GM18867 (cell line): ENCODE measurements at regions not wholly inside any gene's neighbourhood (a gene's known extent, or its start where the extent isn't known, plus 50 kb on each side); places are given as distances from the start of the nearest gene placed in this dataset.
"Not testable (repeated sequence)": the region's sequence is repeated elsewhere in the genome, so short reads cannot be mapped to it uniquely, and the experiment has no call there.

Experiments
- ATAC-seq: cut with Tn5 transposase; IDR thresholded peaks from one replicate; pipeline ENCODE4 v1.9.1; 2021; ENCODE audit warnings: mild to moderate bottlenecking, moderate library complexity; ENCODE audit not compliant: unreplicated experiment

DNA sequence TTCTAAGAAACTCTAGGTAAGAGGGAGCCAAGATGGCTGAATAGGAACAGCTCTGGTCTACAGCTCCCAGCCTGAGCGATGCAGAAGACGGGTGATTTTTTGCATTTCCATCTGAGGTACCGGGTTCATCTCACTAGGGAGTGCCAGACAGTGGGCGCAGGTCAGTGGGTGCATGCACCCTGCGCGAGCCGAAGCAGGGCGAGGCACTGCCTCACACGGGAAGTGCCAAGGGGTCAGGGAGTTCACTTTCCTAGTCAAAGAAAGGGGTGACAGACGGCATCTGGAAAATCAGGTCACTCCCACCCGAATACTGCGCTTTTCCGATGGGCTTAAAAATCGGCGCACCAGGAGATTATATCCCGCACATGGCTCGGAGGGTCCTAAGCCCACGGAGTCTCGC, 1796.7 kb upstream of the PCDH10 start:
- ATAC-seq: not testable (repeated sequence)

DNA sequence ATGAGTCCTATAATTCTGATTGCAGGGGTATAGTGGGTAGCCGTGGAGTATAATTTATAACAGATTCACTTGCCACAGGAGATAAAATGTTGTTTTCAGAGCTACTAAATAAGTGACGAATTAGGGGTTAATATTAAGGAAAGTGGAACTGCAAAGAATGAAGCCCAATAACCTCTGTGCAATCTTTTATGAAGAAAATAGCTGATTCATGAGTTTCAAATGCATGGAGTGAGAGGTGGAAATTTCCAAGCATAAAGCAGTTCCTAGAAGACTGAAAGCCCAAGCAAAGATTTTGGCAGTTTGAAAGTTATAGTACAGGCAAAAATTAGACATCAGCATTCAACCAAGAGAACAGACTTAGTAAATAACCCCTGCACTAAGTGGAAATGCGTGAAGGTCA, 1782.4 kb upstream of the PCDH10 start:
- no peak for ATAC-seq

DNA sequence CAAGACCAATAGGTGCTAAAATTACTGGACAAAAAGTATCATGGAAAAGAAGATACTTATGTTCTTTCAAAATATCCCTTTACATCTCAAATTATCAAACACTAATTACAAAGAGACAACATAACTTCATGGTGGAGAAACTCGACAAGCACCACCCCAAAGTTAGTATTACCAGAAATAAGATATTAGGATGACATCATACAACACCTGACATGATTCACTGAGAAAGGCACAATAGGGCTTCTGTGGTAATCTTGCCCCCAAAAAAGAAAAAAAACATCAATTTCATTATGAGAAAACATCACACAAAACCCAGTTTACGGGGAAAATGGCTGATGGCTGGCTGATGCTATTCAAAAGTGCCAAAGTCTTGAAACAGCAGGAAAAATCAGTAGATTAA, 1781.7 kb upstream of the PCDH10 start:
- no peak for ATAC-seq

DNA sequence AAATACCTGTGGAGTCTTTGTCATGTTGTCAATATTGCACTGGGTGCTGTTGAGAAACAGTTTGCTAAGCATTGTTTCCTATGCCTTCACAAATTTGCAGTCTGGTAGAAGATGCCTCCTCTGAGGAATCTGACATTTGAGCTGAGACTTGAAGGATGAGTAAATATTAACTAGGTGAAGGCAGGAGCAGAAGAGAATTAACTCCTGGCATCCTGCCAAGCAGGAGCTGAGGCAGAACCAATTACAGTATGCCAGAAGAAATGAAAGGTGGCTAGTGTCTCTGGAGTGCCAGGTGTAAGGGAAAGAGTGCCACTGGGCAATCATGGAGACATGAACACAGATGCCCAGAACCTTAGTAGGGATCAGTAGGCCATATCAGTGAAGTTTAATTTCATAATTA, 1778.2 kb upstream of the PCDH10 start:
- no peak for ATAC-seq

DNA sequence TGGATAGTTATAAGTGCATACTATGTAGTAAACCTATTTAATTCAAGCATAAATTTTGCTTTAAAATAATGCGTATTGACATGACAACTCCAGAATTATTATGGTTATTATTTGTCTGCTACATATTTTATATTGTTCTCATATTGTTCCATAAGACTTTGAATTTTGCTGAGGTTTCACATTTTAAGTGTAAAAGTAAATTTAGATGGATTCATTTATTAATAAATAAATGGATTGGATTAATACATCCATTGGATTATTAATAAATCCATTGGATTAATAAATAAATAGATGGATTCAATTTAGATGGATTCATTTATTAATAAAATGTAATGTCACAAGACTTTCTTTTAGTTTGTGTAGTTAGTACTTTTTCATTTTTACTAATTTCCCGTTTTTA, 1768.0 kb upstream of the PCDH10 start:
- no peak for ATAC-seq

DNA sequence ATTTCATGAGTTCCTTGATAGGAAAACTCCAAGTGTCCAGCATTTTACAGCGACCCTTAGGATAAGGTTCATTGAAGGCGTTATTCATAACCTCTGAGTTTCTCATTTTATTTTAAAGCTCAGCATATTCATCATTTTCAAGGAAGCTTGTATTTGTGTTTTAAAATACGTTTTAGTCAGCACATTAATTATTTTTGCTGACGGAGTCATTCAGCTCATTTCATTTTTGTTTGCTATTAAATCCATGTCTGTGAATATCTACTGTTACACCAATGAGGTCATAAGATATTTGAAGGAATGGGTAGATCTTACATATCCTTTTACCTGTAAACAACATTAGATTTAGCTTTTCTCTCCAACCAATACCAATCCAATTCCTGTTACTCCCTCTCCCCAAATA, 1766.3 kb upstream of the PCDH10 start:
- ATAC-seq: no peak

DNA sequence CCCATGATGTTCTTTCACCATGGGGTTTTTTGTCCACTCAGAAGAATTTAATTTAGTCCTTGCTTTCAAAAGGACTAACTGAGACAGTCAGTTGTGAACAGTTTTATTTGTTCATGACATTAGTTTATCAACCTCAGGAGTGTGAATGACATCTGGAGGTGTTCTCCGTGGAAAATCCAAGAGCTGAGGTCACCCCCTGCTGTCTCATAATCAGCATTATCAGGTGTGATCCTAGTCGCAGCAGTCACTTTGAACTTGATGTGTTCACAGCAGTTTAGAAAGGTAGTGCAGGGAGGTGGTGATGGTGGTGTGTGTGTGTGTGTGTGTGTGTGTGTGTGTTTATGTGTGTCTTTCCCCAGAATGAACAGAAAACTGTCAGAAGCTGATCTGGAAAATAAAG, 1760.8 kb upstream of the PCDH10 start:
- no peak for ATAC-seq

DNA sequence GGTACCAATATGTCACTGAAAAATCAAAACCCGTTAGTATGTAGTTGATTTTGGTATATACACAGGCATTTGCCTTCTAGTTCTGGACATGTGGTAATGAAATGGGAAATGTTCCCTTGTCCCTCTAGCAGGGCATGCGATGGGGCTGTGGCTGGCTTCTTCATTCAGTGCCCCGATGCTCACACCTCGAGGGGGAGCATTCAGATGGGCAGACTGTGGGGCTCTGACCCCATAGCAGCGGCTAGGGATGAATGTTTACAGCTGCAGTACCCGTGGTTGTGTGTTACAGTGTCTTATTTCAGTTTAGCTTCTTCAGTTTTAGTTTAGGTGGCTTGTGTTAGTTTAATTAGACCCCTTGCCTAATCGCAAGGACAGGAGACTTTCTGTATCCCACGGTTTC, 1741.0 kb upstream of the PCDH10 start:
- ATAC-seq: no peak

DNA sequence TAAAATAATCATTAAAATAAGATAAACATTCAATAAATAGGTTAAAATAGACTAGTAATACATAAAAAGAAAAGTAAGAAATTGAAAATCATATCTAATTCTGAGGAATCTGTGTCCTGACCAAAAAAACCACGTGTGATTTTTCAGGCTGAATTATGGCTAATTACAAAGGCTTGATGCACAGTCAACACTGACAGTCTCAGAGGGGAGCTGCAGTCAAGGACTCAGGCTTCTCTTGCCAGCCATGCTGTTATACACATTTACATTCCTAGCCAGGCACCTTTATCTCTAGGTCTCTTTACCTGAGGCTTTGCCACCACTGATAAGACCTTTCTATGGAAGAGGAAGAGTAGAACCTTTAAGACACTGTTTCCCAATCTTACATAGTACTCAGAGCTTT, 1737.7 kb upstream of the PCDH10 start:
- ATAC-seq: no peak

DNA sequence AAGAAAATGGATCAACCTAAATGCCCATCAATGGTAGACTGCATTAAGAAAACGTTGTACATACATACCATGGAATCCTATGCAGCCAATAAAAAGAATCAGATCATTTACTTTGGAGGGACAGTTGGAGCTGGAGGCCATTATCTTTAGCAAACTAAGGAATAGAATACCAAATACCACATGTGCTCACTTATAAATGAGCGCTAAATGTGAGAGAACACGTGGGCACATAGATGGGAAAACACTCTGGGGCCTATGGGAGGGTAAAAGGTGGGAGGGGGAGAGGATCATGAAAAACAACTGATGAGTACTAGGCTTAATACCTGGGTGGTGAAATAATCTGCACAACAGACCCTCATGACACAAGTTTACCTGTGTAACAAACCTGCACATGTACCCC, 1729.9 kb upstream of the PCDH10 start:
- ATAC-seq: no peak

DNA sequence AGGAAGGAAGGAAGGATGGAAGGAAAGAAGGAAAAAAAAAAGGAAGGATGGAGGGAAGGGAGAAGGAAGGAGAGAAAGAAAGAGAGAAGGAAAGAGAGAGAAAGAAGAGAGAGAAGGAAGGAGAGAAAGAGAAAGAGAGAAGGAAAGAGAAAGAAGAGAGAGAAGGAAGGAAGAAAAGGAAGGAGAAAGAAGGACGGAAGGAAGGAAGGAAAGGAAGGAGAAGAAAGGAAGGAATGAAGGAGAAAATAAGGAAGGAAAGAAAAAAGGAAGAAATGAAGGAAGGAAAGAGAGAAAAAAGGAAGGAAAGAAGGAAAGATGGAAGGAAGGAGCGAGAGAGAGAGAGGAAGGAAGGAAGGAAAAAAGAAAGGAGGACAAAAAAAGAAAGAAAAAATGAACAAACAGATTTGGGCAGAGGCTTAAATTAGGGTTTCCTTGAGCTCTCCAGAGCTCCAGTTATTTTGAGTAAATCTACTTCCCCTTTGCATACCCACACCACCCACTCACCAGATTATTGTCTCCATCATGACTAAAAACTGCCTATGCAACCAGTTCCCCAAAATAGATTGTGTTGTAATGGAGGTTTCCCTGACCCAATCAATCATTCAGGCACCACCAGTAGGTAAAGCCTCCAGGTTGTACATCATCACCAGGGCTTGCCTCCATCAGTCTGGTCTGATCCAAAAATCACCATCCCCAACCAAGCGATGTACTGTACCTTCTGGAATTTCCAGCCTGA, 1722.9 kb upstream of the PCDH10 start:
- ATAC-seq: peak; percentile 82

DNA sequence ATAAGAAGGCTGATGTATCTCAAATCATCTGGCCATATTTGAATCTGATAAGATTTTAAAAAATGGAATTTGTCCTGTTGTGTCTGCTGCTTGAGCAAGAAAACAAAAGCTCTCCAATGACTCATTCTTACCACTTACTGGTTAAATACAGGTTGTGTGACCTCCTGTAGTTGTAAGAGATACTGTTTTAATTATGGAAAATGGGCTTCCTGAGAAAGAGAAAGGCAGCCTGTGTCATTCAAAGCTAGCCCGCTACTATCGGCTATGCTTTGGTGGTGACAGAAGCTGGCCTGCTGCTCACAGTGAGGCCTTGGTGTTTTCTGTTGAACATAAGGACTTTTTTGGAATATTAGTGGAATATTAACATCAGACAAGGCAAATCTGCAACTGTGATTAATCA, 1722.1 kb upstream of the PCDH10 start:
- peak; percentile 49 for ATAC-seq

DNA sequence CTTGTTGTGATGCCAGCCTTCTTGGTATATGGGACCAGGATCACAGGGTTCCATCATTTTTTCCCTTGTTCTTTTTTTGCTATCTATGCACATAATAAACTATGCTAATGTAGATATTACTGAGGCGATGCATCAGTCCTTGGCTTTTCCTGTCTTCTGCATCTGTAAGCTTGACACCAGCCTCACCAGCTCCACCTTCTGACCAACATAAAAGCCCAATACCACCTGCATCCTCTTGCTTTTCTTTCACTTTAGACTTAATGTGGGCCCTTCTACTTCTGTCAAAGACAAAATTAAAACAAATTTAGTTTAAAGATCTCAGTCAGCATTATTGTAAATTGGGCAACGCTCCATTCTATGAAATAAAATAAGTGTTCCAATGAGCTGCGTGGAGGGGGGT, 1718.8 kb upstream of the PCDH10 start:
- ATAC-seq: peak; percentile 42

DNA sequence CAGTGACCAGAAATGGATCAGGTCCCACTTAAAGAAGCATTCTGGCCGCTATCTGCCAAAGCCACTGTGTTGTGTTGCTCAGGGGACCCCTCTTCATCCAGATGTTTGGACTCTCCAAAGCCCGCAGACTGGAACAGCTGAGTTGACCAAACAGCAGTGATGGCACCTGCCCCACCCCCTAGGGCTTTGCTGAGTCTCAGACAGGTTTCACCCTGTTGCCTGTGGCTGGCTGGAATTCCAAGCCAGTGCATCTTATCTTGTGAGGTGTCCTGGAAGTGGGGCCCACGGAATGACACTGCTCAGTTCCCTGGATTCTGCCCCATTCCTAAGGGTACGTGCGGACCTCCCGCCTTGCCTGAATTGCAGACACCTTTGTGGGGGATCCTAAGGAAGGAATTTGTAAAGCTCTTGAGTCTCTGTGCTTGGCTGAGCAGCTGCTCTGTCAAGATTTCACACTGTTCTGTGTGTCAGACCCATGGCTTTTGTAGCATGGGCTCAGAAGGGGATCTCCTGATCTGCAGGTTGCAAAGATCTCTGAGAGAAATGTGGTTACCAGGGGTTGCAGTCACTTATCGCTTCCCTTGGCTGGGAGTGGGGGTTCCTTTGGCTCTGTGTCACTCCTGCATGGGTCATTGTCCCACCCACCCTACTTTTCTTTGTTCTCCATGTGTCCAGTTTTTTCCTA, 1707.9 kb upstream of the PCDH10 start:
- ATAC-seq: no peak

DNA sequence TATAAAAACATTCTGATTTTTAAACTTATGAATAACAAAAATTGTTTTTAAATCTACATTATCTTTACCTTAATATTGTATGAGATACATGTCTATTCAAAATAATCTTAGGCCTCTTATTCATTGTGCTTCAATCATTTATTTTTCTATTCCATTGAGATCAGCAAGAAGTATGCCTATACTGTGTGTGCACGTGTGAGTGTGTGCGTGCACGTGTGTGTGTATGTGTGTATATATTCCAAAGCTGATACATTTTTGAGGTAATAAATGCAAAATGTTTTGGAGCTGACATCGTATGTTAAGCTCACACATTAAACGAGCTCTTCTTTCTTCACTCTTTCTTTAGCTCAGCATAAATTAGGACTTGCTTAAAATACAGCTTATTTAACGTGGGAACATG, 1701.2 kb upstream of the PCDH10 start:
- ATAC-seq: no peak

DNA sequence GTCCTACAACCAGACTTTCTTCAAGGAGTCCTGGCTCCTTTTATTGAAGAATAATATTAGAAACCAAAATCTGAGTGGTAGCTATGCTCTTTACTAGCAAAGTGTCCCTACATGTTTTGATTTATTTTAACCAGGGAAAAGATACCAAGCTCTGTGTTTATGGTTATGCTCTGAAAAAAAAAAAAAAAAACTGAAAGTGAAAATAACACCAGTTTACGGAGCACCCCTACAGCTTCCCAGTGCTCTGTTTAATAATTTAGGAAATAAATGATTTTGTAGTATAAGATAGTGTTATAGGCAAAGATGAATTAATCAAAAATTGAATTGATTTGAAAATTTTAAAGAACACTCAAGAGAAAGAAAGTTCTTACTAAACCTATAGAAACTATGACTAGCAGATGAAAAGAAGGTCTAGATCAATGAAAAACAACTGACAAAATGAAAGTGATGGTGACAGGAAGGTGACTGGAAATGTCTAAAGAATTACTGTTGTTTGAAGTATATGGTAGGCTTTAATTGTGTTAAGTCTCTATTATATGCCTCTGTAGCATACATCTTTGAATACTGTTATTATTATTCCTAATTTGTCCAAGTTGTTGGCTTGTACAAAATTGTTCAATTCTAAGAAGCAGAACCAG, 1698.4 kb upstream of the PCDH10 start:
- ATAC-seq: peak; percentile 68

DNA sequence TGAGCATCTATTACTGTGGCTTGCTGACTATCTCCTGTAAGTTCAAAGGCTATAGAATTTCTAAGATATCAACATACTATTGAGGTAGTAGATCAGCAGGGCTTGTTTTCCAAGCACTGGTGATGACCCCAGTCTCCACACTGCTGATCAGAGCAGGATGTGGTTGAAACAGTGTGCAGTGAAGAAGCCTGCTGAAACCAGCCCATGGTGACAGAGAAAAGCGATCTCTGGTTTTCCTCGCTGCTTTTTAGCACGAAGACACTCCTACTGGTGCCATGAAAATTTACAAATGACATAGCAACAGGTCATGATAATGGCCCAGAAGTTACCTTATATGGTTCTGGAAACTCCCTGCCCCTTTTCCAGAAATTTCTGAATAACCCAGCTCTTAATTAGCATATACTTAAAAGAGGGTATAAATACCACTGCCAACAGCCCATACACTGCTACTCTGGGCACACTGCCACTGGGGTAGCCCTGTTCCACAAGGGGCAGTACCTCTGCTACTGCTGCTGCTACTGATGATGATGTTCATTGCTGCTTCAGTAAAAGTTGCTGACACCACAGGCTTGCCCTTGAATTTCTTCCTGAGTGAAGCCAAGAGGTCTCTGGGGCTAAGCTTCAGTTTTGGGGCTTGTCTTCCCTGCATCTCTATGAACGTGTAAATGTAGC, 1689.5 kb upstream of the PCDH10 start:
- peak; percentile 89 for ATAC-seq

DNA sequence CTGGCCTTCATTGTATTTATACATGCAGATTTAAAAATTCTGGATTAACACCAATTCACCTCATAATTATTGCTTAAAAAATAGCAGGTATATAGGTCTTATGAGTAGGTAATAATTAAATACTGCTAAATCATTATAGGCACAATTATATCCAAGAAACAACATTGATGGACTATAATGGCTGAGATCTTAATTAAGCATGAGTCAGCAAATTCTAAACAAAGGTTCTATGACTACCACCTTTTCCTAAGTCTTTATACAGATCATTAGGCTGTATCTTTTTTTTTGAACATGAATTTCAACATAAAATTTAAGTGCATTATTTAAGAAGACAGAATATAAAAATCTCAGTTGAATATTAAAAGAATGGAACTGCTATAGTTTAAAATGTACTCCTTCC, 1678.7 kb upstream of the PCDH10 start:
- no peak for ATAC-seq

DNA sequence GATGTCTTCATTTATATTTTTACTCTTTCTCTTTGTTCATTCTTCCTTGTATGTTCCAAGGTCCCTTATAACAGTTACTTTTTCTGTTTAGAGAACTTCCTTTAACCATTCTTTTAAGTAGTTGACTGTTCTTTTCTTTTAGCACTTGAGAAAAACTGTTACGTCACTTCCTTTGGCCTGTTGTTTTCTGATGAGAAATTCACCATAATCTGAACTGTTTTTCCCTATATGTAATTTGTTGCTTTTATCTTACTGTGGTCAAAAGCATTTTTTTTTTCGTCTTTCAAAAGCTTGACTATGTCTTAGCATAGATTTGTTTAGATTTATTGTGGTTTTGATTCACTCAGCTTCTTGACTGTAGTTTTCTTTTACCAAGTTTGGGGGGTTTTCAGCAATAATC, 1660.3 kb upstream of the PCDH10 start:
- no peak for ATAC-seq

DNA sequence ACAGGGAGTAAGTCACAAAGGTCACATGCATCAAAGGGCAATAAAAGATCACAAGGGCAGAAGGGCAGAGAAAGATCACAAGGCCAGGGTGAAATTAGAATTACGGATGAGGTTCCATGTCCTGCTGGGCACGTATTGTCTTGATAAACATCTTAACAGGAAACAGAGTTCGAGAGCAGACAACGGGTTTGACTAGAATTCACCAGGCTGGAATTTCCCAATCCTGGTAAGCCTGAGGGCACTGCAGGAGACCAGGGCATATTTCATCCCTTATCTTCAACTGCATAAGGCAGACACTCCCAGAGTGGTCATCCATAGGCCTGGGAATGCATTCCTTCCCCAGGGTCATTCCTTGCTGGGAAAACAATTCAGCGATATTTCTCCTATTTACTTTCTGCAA, 1652.9 kb upstream of the PCDH10 start:
- ATAC-seq: not testable (repeated sequence)

DNA sequence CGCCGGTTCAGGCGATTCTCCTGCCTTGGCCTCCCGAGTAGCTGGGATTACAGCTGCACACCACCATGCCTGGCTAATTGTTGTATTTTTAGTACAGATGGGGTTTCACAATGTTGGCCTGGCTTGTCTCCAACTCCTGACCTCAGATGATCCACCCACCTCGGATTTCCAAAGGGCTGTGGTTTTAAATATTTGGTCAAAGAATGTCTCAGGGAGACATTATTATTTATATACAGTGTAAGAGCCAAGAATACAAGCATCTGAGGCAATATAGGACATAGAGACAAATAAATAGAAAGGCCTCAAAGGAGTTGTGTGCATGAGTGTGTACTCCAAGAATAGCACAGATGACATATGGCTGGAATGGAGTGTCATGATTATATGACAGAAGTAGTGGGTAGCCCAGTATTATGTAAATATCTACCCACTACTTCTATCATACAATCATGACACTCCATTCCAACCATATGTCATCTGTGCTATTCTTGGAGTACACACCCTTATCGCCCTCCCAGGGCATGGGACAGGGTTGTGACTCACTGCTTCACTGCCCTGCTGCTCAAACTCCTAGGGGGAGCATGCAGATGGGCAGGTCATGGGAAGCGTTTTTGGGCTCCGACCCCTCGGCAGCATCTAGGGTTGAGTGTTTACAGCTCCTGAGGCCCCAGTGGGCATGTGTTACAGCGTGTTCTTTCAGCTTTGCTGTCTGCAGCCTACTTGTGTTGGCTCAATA, 1649.8 kb upstream of the PCDH10 start:
- no peak for ATAC-seq
